ENCODE measurements at regions not wholly inside any gene's neighbourhood (a gene's known extent, or its start where the extent isn't known, plus 50 kb on each side); places are given as distances from the start of the nearest gene placed in this dataset.

DNA sequence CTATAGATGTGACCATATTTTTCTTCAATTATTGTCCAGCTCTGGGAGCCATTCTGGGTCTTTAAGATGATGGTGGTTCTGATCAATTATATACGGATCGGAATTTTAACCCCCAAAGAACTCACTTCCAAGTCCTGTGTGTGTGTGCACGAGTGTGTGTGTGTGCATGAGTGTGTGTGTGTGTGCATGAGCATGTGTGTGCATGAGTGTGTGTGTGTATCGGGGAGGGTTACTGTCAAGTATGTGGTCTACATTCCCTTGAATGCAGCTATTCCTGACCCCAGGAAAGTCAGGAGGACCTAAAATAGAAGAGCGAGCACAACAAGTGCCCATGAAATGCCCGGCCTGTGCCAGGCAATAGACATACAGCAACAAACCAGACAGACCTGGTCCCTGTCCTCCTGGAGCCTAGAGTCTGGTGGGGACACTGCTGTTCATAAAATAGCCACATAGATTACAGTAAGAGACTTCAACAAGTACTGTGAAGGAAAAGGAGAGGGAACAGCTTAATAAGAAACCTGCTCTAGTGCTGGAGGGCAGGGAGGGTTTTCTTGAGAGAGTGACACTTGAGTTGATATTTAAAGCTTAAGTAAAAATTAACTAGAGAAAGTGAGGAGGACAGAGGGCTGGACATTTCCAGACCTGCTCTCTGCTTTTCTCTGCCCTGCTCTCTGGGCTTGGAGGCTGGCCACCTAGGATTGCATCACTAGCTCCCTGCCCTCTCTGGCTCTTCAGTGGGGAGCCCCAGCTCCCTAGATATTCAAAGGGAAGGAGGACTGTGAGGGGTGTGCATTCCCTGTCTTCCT lies 66.1 kb upstream of the SPON1 start:
- Histone ChIP-seq H3K36me3 (ENCODE audit: control insufficient read depth, insufficient read depth, low read length) (no peaks in the 10 kb centered on the region), H3K79me2 (no peaks in the 10 kb centered on the region), H2AFZ (no peak overlapping the region), H3K4me3 (ENCODE audit: low read depth, low read length) (no peak overlapping the region), H3K9me3 (ENCODE audit: control insufficient read depth, low read length) (no peaks in the 10 kb centered on the region), H3K9ac (no peak overlapping the region), H3K27ac (no peak overlapping the region), H3K27me3 (ENCODE audit: control insufficient read depth, insufficient read depth, low read length) (no peaks in the 10 kb centered on the region), H3K4me1 (no peaks in the 10 kb centered on the region), H3K4me2 (ENCODE audit: low read length) (no peak overlapping the region)
- TF ChIP-seq, protein P1, sequence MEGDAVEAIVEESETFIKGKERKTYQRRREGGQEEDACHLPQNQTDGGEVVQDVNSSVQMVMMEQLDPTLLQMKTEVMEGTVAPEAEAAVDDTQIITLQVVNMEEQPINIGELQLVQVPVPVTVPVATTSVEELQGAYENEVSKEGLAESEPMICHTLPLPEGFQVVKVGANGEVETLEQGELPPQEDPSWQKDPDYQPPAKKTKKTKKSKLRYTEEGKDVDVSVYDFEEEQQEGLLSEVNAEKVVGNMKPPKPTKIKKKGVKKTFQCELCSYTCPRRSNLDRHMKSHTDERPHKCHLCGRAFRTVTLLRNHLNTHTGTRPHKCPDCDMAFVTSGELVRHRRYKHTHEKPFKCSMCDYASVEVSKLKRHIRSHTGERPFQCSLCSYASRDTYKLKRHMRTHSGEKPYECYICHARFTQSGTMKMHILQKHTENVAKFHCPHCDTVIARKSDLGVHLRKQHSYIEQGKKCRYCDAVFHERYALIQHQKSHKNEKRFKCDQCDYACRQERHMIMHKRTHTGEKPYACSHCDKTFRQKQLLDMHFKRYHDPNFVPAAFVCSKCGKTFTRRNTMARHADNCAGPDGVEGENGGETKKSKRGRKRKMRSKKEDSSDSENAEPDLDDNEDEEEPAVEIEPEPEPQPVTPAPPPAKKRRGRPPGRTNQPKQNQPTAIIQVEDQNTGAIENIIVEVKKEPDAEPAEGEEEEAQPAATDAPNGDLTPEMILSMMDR (IDR thresholded peaks at IDR 0.05) = no peak

DNA sequence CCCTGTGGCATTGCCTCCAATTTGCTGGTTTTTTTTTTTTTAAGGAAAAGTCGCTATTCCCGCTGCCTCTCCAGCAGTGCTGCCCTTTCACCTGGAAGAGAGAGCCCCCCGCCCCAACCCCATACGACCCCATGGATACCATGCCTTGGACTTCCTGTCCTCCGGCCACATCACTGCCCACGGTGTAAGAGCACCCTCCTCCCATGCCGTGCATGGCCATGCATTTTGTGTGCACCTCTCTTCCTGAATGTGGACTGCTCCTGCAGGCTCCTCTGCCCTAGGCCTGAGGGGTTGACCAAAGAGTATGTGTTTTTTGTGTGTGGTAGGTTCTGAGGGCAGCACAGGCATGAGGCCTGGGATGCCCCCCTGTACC lies 65.6 kb upstream of the SPON1 start:
- Histone ChIP-seq H3K4me3 (ENCODE audit: low read depth, low read length) (no peak overlapping the region), H2AFZ (no peak overlapping the region), H3K27ac (no peak overlapping the region), H3K36me3 (ENCODE audit: control insufficient read depth, insufficient read depth, low read length) (no peaks in the 10 kb centered on the region), H3K4me2 (ENCODE audit: low read length) (no peak overlapping the region), H3K27me3 (ENCODE audit: control insufficient read depth, insufficient read depth, low read length) (no peaks in the 10 kb centered on the region), H3K9me3 (ENCODE audit: control insufficient read depth, low read length) (no peaks in the 10 kb centered on the region), H3K79me2 (no peaks in the 10 kb centered on the region), H3K9ac (no peak overlapping the region), H3K4me1 (no peaks in the 10 kb centered on the region)
- TF ChIP-seq, protein P1 (IDR thresholded peaks at IDR 0.05) = no peak

DNA sequence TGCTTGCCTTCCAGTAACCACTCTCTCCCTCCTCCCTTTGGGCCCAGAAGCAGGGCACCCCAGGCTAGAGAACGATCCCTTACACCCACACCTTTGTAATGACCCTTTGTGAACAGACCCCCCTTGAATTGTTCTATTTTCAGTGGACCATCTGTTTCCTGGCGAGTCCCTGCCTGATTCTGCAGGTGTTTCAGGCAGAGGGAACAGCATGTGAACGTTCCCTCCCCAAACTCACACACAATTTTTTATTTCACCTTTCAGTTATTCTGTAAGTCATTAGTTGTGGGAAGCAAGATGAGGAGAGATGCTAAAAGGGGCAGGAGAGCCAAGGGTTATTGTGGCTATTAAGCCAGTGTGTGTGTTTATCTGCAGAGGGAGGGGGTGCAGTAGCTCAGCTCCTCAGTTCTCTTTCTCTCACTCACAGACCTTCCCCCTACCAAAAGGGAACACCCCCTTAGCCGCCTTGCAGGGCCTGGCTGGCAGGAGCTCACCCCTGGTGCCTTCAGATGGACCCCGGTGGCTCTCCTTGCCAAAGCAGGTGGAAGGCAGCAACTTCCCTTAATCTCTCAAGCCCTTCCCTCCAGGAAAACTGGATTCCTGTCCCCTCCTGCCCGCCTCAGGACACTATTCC lies 64.8 kb upstream of the SPON1 start:
- no peak overlapping the region for H3K4me2 ChIP-seq (ENCODE audit: low read length)
- TF ChIP-seq, protein P1 (IDR thresholded peaks at IDR 0.05) = no peak
- H3K27me3 ChIP-seq (ENCODE audit: control insufficient read depth, insufficient read depth, low read length) = no peaks in the 10 kb centered on the region
- no peaks in the 10 kb centered on the region for H3K36me3 ChIP-seq (ENCODE audit: control insufficient read depth, insufficient read depth, low read length)
- no peaks in the 10 kb centered on the region for H3K79me2 ChIP-seq
- no peak overlapping the region for H3K9ac ChIP-seq
- no peak overlapping the region for H3K27ac ChIP-seq
- no peaks in the 10 kb centered on the region for H3K4me1 ChIP-seq
- no peaks in the 10 kb centered on the region for H3K9me3 ChIP-seq (ENCODE audit: control insufficient read depth, low read length)
- H3K4me3 ChIP-seq (ENCODE audit: low read depth, low read length) = no peak overlapping the region
- no peak overlapping the region for H2AFZ ChIP-seq

DNA sequence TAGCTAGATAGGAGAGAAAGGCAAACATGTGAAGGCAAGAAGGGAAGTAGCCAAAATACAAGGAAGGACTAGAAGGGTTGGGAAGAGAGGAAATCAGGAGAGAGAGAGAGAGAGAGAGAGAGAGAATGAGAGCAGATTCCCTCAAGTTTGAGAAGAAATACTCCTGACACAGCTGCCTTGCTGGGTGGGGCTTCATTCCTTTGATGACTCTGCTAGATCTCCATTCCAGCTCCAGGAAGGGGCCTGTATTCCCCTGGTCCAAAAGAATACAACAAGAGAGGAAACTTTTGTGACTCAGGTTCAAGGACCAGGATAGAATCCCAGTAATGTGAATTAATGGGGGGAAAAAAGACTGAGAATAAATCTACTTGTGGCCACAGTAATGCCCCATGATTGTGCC lies 62.9 kb upstream of the SPON1 start:
- H3K27me3 ChIP-seq (ENCODE audit: control insufficient read depth, insufficient read depth, low read length) = no peaks in the 10 kb centered on the region
- no peaks in the 10 kb centered on the region for H3K79me2 ChIP-seq
- no peaks in the 10 kb centered on the region for H3K4me1 ChIP-seq
- no peak overlapping the region for H3K4me3 ChIP-seq (ENCODE audit: low read depth, low read length)
- H3K36me3 ChIP-seq (ENCODE audit: control insufficient read depth, insufficient read depth, low read length) = no peaks in the 10 kb centered on the region
- no peaks in the 10 kb centered on the region for H3K9me3 ChIP-seq (ENCODE audit: control insufficient read depth, low read length)
- no peak overlapping the region for H3K27ac ChIP-seq
- no peak overlapping the region for H3K9ac ChIP-seq
- H3K4me2 ChIP-seq (ENCODE audit: low read length) = no peak overlapping the region
- TF ChIP-seq, protein P1 (IDR thresholded peaks at IDR 0.05) = no peak
- no peak overlapping the region for H2AFZ ChIP-seq

Measured in parathyroid adenoma (tissue), 2 donors.